ENCODE measurements at regions not wholly inside any gene's neighbourhood (a gene's known extent, or its start where the extent isn't known, plus 50 kb on each side); places are given as distances from the start of the nearest gene placed in this dataset.

DNA sequence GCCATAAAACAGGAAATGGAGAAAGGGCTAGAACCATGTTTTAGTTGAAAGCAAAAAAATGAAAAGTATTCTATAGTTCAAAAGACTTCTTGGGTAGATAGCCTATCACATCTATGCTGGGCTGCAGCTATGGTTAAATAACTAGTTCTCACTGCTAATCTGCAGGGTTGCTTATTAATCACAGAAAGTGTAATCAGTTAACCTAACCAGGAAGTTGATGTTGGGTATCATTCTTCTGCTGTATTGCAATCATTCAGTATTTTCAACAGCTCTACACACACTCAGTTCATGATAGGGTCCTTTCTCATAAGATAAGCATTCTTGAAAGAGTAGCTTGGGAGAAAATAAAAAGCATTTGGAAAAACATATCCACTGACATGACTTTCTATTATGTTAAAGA is 135.2 kb upstream of the TCF21 start:
- Histone ChIP-seq H3K4me1 (ENCODE audit: control insufficient read depth, insufficient read depth, low read length) (peaks cover 2% of the 10 kb centered on the region), H3K27ac (ENCODE audit: low read length) (no peak overlapping the region)
- intact Hi-C loops (cut with DNase I), result loop anchor here in 1 of 4 donors (10.0 kb wide), 1 partner anchor 131 kb away; the partner anchor contains the start of gene TCF21

DNA sequence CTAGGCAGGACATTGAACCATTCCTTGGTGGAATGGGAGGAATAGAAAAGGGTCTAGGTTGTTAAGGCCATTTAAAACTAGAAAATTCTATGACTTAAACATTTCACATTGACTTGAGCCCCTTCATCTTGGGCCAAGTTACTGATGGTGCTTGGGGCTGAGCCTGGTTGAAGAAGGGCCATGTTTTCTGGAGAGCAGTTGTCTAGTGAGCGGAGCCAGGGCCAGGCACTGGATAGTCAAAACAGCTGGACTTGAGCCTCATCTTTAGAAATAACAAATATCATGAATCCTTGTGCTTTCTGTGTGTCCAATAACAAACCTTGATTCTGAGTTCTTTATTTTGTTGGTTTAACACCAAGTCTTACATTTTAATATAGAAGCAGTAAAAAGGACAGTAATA is 134.6 kb upstream of the TCF21 start:
- H3K4me1 ChIP-seq (ENCODE audit: control insufficient read depth, insufficient read depth, low read length), result peaks cover 2% of the 10 kb centered on the region
- 74% methylated on average over 1 of the region's 1 CpG for WGBS
- DNase-seq (peak in 1 of 3 donors; percentile 70), ATAC-seq (no peak)
- intact Hi-C loops (cut with DNase I), result loop anchor here in 1 of 4 donors (10.0 kb wide), 1 partner anchor 131 kb away; the partner anchor contains the start of gene TCF21
- H3K4me3 ChIP-seq (ENCODE audit: low read length), result no peak overlapping the region
- no peaks in the 10 kb centered on the region for H3K9me3 ChIP-seq (ENCODE audit: control insufficient read depth, low read length)
- no peaks in the 10 kb centered on the region for H3K27me3 ChIP-seq (ENCODE audit: control insufficient read depth, insufficient read depth)
- no peak overlapping the region for H3K27ac ChIP-seq (ENCODE audit: low read length)

More for the DNA sequence above, 135.2 kb upstream of the TCF21 start:
- ATAC-seq (no peak), DNase-seq (no peak)
- H3K27me3 ChIP-seq (ENCODE audit: control insufficient read depth, insufficient read depth), result no peaks in the 10 kb centered on the region
- no peak overlapping the region for H3K4me3 ChIP-seq (ENCODE audit: low read length)
- no peaks in the 10 kb centered on the region for H3K9me3 ChIP-seq (ENCODE audit: control insufficient read depth, low read length)

DNA sequence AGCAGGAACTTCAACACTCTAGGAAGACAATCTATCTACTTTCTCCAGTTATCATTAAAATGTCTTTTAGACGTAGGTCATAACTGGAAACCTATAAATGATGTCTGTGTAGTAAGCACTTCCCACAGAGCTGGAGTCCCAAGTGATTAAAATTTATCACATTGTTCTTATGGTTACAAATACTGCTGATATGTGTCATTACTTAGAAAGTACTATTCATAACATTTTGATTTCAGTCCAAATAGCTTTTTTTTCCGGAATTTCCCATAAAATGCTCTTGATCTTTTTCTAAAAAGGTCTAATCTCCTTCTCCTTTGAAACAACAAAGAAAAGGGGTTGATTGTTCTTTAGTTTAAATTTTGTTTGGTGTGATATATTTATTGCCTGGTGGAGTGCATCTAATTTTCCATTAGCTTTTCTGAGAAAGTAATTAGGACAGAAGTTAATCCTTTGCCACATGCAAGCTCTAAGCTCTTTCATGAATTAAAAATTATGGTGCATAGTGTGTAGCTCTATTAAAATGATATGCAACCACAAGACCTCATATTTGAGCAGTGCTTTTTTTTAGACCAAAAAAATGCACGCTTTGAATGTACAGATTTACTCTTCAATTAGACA is 132.7 kb upstream of the TCF21 start:
- H3K9me3 ChIP-seq (ENCODE audit: control insufficient read depth, low read length), result no peaks in the 10 kb centered on the region
- H3K4me1 ChIP-seq (ENCODE audit: control insufficient read depth, insufficient read depth, low read length), result peaks cover 2% of the 10 kb centered on the region
- intact Hi-C loops (cut with DNase I), result loop anchor here in 1 of 4 donors (10.0 kb wide), 1 partner anchor 129 kb away; the partner anchor contains the start of gene TCF21
- DNase-seq (no peak), ATAC-seq (peak; percentile 78 to 93)
- WGBS, result 40% methylated on average over 3 of the region's 3 CpGs
- H3K27me3 ChIP-seq (ENCODE audit: control insufficient read depth, insufficient read depth), result no peaks in the 10 kb centered on the region
- H3K4me3 ChIP-seq (ENCODE audit: low read length), result no peak overlapping the region
- peak overlapping the region; percentile 71 for H3K27ac ChIP-seq (ENCODE audit: low read length)

DNA sequence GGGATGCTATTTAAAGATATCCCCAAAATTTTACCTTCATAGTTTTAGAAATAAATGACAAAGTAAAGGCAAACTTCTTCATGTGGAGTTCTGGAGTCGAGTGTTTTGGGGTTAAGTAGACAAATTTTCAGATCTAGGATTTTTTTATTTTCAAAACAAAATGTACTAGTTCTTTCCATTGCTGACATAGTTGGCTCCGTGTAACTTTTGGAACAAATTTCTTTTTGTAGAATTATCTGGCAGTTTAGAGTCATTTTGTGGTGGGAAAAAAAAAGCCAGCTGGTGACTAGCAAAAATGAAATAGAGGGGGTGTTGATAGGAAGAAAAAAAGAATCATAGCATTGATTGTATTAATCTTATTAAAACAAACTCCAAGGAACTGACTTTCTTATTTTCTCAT is 131.6 kb upstream of the TCF21 start:
- H3K27me3 ChIP-seq (ENCODE audit: control insufficient read depth, insufficient read depth), result no peaks in the 10 kb centered on the region
- ATAC-seq, result peak in 1 of 2 donors; percentile 39
- WGBS, result 40% methylated on average over 2 of the region's 2 CpGs
- intact Hi-C loops (cut with DNase I), result loop anchor here in 1 of 4 donors (10.0 kb wide), 1 partner anchor 127 kb away; the partner anchor contains the start of gene TCF21
- peaks cover 2% of the 10 kb centered on the region for H3K4me1 ChIP-seq (ENCODE audit: control insufficient read depth, insufficient read depth, low read length)
- no peak overlapping the region for H3K27ac ChIP-seq (ENCODE audit: low read length)
- no peaks in the 10 kb centered on the region for H3K9me3 ChIP-seq (ENCODE audit: control insufficient read depth, low read length)
- H3K4me3 ChIP-seq (ENCODE audit: low read length), result no peak overlapping the region
- no peak for DNase-seq

DNA sequence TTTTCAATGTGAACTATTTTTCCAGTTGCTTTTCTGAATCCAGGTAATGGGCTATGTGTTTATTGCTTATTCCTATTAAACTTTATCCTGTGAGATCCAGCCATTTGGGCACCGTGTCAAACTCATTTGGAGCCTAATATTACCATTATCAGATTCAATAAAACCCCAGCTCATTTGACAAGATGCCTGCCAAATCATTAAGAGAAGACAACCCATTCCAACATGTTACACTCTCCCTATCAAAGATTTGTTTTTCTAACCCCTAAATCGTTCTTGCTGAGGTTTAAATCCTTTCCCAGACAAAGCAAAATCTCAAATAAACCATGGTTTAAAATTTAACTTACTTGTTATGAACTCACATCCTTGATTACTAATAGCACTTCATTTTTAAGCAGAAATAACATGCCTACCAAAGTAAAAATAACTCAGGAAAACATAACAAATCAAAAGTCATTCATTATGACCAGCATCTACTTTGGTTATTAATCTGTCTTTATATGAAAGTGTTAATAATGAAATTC is 130.0 kb upstream of the TCF21 start:
- no peak for DNase-seq
- whole genome bisulfite sequencing, result 38% methylated on average over 2 of the region's 2 CpGs
- intact Hi-C loops (cut with DNase I), result loop anchor here in 1 of 4 donors (10.0 kb wide), 1 partner anchor 126 kb away; the partner anchor contains the start of gene TCF21
- H3K27me3 ChIP-seq (ENCODE audit: control insufficient read depth, insufficient read depth), result no peaks in the 10 kb centered on the region
- H3K27ac ChIP-seq (ENCODE audit: low read length), result no peak overlapping the region
- no peak overlapping the region for H3K4me3 ChIP-seq (ENCODE audit: low read length)
- peaks cover 2% of the 10 kb centered on the region for H3K4me1 ChIP-seq (ENCODE audit: control insufficient read depth, insufficient read depth, low read length)
- no peaks in the 10 kb centered on the region for H3K9me3 ChIP-seq (ENCODE audit: control insufficient read depth, low read length)
- no peak for ATAC-seq

DNA sequence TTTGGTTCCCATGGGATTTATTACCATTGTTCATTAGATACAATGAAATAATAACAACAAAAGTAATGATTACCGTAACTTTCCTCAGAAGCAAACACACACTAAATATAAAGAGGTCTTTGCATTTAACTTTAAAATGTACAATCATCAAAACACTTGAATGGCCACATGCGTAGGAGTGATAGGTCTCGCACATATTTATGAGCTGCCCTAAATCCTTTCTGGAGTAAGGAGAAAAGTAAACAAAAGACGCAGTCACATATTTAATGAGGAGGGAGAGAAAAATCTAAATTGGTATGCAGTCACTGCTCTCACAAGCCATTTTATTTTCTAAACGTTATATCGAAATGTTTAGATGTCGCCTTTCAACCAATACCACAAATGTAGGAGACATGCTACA is 129.4 kb upstream of the TCF21 start:
- WGBS, result 89% methylated on average over 7 of the region's 7 CpGs
- Histone ChIP-seq H3K4me1 (ENCODE audit: control insufficient read depth, insufficient read depth, low read length) (no peaks in the 10 kb centered on the region), H3K9me3 (ENCODE audit: control insufficient read depth, low read length) (no peaks in the 10 kb centered on the region), H3K27me3 (ENCODE audit: control insufficient read depth, insufficient read depth) (no peaks in the 10 kb centered on the region), H3K27ac (ENCODE audit: low read length) (no peak overlapping the region), H3K4me3 (ENCODE audit: low read length) (no peak overlapping the region)
- DNase-seq, result no peak
- no peak for ATAC-seq
- intact Hi-C loops (cut with DNase I), result loop anchor here in 1 of 4 donors (10.0 kb wide), 1 partner anchor 125 kb away; the partner anchor contains the start of gene TCF21

DNA sequence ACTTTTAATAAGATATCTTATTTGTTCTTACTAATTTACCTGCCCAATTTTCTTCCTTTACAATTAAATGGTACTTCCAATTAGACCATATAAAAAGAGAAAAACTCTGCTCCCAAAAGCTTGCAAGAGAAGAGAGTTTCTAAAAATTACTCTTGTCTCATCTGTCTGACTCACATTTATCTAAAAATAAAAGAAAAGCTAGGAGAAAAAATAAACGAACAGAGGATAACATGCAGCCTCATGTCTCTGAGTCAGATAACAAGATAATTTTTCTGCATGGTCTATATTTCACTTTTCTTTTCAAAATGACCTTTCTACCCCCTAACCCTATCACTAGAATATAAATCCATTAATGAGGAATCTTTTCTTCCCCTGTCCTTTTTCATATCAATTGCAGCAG is 127.2 kb upstream of the TCF21 start:
- no peak overlapping the region for H3K4me3 ChIP-seq (ENCODE audit: low read length)
- no peak for ATAC-seq
- WGBS, result 11% methylated on average over 1 of the region's 1 CpG
- intact Hi-C loops (cut with DNase I), result no loop called here
- DNase-seq, result no peak
- H3K27ac ChIP-seq (ENCODE audit: low read length), result no peak overlapping the region
- H3K27me3 ChIP-seq (ENCODE audit: control insufficient read depth, insufficient read depth), result no peaks in the 10 kb centered on the region
- no peaks in the 10 kb centered on the region for H3K9me3 ChIP-seq (ENCODE audit: control insufficient read depth, low read length)
- H3K4me1 ChIP-seq (ENCODE audit: control insufficient read depth, insufficient read depth, low read length), result no peaks in the 10 kb centered on the region

DNA sequence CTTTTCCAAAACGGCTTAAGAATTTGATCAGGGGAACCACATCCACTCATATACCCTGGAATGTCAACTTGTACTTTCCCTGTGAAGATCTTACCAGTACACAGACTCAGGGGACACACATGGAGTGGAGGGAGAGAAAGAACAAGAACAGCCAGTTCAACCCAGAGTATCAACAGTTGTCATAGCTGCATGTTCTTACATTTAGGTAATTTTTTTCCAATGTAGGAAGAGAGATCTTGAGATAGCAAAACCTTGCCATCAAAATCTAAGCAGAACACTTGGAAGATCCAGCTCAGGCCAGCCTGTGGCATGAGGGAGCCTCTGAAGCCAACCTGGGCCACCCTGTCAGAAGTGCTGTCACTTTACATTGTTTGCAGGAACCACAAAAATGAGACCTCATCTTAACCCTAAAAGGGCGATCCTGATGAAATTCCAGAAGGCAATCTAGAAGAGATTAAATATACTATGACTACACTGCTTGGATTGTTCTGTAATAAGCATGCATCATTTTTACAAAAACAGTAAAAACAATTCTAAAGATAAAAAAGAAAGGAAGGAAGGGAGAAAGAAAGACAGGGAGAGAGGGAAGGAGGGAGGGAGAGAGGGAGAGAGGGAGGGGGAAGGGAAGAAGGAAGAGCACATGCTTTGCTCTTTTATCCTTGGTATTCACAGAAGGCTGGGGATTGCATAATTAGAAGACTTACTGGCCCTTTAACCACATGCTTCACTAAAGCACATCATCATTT is 124.7 kb upstream of the TCF21 start:
- WGBS, result 49% methylated on average over 2 of the region's 2 CpGs
- Histone ChIP-seq H3K27me3 (ENCODE audit: control insufficient read depth, insufficient read depth) (no peaks in the 10 kb centered on the region), H3K4me1 (ENCODE audit: control insufficient read depth, insufficient read depth, low read length) (no peaks in the 10 kb centered on the region), H3K27ac (ENCODE audit: low read length) (peak overlapping the region; percentile 63), H3K9me3 (ENCODE audit: control insufficient read depth, low read length) (no peaks in the 10 kb centered on the region), H3K4me3 (ENCODE audit: low read length) (no peak overlapping the region)
- DNase-seq (peak in 1 of 3 donors; percentile 38), ATAC-seq (peak; percentile 77)
- intact Hi-C loops (cut with DNase I), result no loop called here

DNA sequence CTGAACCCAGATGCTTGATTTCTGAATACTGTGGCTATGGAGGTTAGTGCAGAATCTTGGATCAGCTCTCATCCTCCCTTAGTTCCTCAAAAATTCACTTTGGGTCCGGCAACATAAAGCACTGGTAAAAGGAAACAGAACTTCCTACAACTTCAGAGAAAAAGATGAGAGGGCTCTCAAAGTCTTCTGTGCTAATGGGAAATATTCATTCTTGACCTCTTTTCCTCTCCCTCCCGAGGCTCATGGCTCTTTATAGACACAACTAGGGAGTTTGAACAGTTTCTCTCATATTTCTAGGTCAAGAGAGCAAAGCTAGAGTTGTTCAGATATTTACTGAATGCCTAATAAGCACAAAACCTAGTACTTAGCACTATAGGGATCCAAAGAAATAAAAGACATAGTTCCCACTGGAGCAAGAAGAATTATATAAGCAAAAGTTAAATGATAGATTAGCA is 124.1 kb upstream of the TCF21 start:
- peaks cover 2% of the 10 kb centered on the region for H3K4me1 ChIP-seq (ENCODE audit: control insufficient read depth, insufficient read depth, low read length)
- H3K27me3 ChIP-seq (ENCODE audit: control insufficient read depth, insufficient read depth), result no peaks in the 10 kb centered on the region
- ATAC-seq, result no peak
- H3K4me3 ChIP-seq (ENCODE audit: low read length), result no peak overlapping the region
- DNase-seq, result no peak
- intact Hi-C loops (cut with DNase I), result no loop called here
- H3K27ac ChIP-seq (ENCODE audit: low read length), result peak overlapping the region; percentile 45
- 14% methylated on average over 2 of the region's 2 CpGs for WGBS
- H3K9me3 ChIP-seq (ENCODE audit: control insufficient read depth, low read length), result no peaks in the 10 kb centered on the region

DNA sequence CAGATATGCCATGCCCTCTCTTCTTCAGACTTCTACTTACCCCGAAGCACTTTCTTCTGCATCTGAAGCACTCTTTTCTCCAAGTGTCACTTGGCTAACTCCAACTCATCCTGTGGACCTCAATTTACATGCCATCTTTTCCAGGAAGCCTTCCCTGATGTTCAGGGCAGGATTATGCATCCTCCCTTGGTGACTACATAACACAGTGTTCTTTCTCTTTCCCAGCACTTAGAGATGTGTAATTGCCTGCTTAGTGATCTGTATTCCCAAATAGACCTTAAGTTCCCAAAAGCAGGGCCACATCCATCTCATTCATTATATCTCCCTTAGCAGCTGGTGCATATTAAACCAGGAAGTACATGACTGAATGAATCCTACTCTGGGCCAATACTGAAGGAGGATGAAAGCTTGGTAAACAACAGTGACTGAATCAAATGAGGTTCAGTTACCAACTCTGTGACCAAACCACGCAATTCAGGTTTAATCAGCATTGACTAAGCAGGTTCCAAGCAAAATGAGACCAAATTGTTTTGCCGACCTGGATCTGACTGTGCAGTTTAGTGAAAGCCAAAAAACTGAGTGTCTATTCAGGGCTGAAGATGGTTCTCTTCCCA is 121.4 kb upstream of the TCF21 start:
- H3K27me3 ChIP-seq (ENCODE audit: control insufficient read depth, insufficient read depth), result no peaks in the 10 kb centered on the region
- 84% methylated on average over 3 of the region's 3 CpGs for WGBS
- peaks cover 2% of the 10 kb centered on the region for H3K4me1 ChIP-seq (ENCODE audit: control insufficient read depth, insufficient read depth, low read length)
- intact Hi-C loops (cut with DNase I), result no loop called here
- no peak overlapping the region for H3K27ac ChIP-seq (ENCODE audit: low read length)
- ATAC-seq (no peak), DNase-seq (no peak)
- no peaks in the 10 kb centered on the region for H3K9me3 ChIP-seq (ENCODE audit: control insufficient read depth, low read length)
- H3K4me3 ChIP-seq (ENCODE audit: low read length), result no peak overlapping the region

All from right cardiac atrium (tissue), 5 donors.